ENCODE measurements at regions not wholly inside any gene's neighbourhood (a gene's known extent, or its start where the extent isn't known, plus 50 kb on each side); places are given as distances from the start of the nearest gene placed in this dataset.

DNA sequence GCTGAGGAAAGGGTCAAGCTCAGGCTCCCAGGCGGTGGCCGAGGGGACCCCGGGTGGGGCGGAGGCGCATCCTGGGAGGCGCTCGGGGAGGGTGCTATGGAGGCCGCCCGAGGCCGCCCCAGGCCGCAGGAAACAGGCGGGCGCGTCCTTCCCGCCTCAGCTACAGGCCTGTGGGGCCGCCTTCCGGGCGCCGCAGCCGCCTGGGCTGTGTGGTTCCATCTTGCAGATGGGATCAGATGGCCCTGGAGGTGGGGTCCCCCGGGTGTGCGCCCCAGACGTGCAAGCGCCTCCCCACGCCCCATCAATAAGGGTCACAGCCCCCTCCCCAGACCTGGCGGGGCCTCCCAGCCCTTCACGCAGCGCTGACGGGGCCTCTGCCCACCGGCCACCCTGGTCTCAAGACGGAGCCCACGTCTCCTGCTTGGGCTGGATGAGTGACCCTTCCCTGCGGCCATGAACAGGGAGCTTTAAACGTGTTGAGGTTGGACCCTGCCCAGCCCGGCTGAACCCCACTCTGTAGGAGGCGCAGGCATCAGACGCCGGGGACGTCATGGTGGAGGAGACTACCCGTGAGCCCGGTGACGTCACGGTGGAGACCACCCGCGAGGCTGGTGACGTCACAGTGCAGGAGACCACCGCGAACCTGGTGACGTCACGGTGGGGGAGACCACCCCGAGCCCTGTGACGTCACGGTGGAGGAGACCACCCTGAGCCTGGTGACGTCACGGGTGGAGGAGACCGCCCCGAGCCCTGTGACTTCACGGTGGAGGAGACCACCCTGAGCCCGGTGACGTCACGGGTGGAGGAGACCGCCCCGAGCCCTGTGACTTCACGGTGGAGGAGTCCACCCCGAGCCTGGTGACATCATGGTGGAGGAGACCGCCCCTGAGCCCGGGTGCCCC, 267.0 kb downstream of the DLL1 start:
- no peaks in the 10 kb centered on the region for H3K36me3 ChIP-seq
- TF ChIP-seq POLR2A (IDR thresholded peaks at IDR 0.05): no peak
- TF ChIP-seq, protein P1, sequence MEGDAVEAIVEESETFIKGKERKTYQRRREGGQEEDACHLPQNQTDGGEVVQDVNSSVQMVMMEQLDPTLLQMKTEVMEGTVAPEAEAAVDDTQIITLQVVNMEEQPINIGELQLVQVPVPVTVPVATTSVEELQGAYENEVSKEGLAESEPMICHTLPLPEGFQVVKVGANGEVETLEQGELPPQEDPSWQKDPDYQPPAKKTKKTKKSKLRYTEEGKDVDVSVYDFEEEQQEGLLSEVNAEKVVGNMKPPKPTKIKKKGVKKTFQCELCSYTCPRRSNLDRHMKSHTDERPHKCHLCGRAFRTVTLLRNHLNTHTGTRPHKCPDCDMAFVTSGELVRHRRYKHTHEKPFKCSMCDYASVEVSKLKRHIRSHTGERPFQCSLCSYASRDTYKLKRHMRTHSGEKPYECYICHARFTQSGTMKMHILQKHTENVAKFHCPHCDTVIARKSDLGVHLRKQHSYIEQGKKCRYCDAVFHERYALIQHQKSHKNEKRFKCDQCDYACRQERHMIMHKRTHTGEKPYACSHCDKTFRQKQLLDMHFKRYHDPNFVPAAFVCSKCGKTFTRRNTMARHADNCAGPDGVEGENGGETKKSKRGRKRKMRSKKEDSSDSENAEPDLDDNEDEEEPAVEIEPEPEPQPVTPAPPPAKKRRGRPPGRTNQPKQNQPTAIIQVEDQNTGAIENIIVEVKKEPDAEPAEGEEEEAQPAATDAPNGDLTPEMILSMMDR (IDR thresholded peaks at IDR 0.05): no peak
- H3K27me3 ChIP-seq: peaks cover 0 to 71% (median 0%) of the 10 kb centered on the region in 4 donors
- H3K4me1 ChIP-seq: peaks cover 0 to 48% (median 19%) of the 10 kb centered on the region in 3 donors
- H3K27ac ChIP-seq: no peak overlapping the region
- intact Hi-C loops (cut with DNase I): no loop called here
- no peaks in the 10 kb centered on the region for H3K9me3 ChIP-seq
- WGBS, 2 donors: 83 to 89% methylated on average over 10 to 35 of the region's 67 CpGs
- DNase-seq: no peak
- H3K4me3 ChIP-seq: peak overlapping the region in 1 of 4 donors; percentile 12

DNA sequence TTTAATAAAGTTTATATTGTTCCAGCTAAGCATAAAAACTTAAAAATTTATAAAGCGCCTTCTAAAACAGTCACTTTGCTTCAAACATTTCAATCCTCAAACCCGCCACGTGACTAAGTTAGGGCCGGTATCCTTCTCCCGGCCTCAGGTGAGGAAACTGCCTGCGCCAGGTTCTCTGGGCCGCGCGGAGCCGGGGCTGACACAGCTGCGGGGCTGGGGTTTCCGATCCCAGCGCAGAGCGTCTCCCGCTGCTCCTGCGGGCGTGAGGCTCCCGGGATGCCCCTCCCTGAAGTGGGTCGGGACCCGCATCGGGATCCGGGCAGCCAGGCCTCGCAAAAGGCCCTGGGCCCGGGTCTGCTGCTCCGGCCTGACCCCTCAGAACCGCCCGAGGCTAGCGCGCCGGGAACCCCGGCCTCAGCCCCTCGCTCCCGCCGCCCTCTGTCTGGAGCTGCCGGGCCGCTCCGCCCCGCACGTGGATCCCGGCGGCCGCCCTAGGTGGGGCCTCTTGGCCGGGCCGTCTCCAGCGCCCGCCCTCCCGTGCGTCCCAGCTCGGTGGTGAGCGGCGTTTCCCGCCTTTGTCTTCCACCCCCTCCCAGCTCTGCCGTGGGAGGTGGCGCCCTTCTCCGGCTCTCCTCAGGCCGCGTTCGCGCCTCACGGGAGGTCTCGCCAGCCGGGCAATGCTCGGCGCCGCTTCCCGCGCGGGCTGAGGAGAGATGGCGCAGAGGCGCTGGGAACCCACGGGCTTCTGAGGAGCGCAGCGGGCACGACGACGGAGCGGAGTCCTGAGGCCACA, 267.9 kb downstream of the DLL1 start:
- TF ChIP-seq, protein P1 (IDR thresholded peaks at IDR 0.05): no peak
- no peak for TF ChIP-seq POLR2A (IDR thresholded peaks at IDR 0.05)
- intact Hi-C loops (cut with DNase I): no loop called here
- Histone ChIP-seq H3K9me3 (no peaks in the 10 kb centered on the region), H3K36me3 (no peaks in the 10 kb centered on the region), H3K27me3 (peaks cover 0 to 69% (median 0%) of the 10 kb centered on the region in 4 donors), H3K27ac (no peak overlapping the region), H3K4me3 (peak overlapping the region in 1 of 4 donors; percentile 12), H3K4me1 (peaks cover 0 to 49% (median 19%) of the 10 kb centered on the region in 3 donors)
- DNase-seq: no peak
- WGBS, 2 donors: 79 to 88% methylated on average over 15 to 21 of the region's 77 CpGs

DNA sequence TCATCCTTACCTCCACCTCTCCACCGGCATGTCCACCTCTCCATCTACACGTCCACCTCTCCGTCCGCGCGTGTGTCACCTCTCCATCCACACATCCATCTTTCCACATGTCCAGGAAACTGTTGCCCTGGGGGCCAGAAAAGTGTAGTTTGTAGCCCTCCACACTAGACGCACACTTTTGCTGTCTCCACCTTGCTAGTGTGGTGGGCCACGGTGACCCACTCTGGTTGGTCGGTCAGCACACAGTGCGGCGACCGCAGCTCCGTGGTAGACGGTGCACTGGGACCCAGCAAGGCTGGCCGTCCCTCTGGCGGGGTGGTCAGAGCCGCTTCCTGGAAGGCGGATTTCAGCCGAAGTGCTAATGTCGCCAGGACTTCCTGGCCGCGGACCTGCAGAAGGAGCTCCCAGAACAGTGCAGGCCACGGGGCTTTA, 268.6 kb downstream of the DLL1 start:
- H3K4me3 ChIP-seq: no peak overlapping the region
- no peaks in the 10 kb centered on the region for H3K36me3 ChIP-seq
- no peaks in the 10 kb centered on the region for H3K9me3 ChIP-seq
- H3K27ac ChIP-seq: no peak overlapping the region
- peaks cover 0 to 44% (median 19%) of the 10 kb centered on the region in 3 donors for H3K4me1 ChIP-seq
- no peak for DNase-seq
- TF ChIP-seq POLR2A (IDR thresholded peaks at IDR 0.05): no peak
- TF ChIP-seq, protein P1 (IDR thresholded peaks at IDR 0.05): no peak
- H3K27me3 ChIP-seq: peaks cover 0 to 71% (median 0%) of the 10 kb centered on the region in 4 donors
- intact Hi-C loops (cut with DNase I): no loop called here
- whole genome bisulfite sequencing, 2 donors: 95 to 97% methylated on average over 9 to 12 of the region's 23 CpGs

DNA sequence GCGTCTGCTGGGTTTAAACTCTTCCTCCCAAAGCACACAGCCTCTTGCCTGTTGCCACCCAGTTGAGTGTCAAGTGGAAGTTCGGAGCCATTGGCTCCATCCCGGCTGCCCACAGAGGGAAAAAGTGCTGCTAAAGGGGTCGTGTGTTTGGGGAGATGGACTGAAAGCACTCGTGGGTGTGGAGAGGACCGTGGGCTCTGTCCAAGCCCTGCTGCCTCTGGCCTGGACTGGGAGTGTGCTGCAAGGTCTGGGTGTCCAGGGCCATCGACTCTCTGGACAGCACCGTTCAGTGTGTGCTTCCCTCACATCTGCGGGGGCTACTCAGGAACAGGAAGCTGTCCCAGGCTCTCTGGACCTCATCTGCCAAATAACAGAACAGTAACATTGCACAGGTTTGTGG, 269.3 kb downstream of the DLL1 start:
- Histone ChIP-seq H3K27ac (no peak overlapping the region), H3K9me3 (no peaks in the 10 kb centered on the region), H3K36me3 (no peaks in the 10 kb centered on the region), H3K4me3 (no peak overlapping the region), H3K4me1 (peaks cover 0 to 37% (median 16%) of the 10 kb centered on the region in 3 donors), H3K27me3 (peaks cover 0 to 78% (median 0%) of the 10 kb centered on the region in 4 donors)
- intact Hi-C loops (cut with DNase I): no loop called here
- 80 to 100% methylated on average over 2 to 6 of the region's 9 CpGs for WGBS, 2 donors
- no peak for DNase-seq
- TF ChIP-seq POLR2A (IDR thresholded peaks at IDR 0.05): no peak
- TF ChIP-seq, protein P1 (IDR thresholded peaks at IDR 0.05): no peak
